HEK293T (cell line): ENCODE measurements at regions not wholly inside any gene's neighbourhood (a gene's known extent, or its start where the extent isn't known, plus 50 kb on each side); places are given as distances from the start of the nearest gene placed in this dataset.

Source experiments
- CTCF ChIA-PET: fragments of 350-600 bp; formaldehyde crosslinking; extraction: SDS; loops from one replicate; lab custom pipeline; 2021; ENCODE audit warnings: antibody characterized with exemption, inconsistent platforms; lab: Yijun Ruan, JAX
- POLR2A ChIA-PET: fragments of 350-600 bp; formaldehyde crosslinking; extraction: SDS; loops from one replicate; lab custom pipeline; 2020; ENCODE audit warnings: antibody characterized with exemption, inconsistent platforms; lab: Yijun Ruan, JAX
- DNase-seq: peaks from one replicate; pipeline ENCODE4 v3.0.0; 2012; ENCODE audit warnings: mixed read lengths; ENCODE audit errors: extremely low spot score
- ARNT ChIP-seq: fragments of 450-650 bp; IDR thresholded peaks from 2 replicates; pipeline ENCODE4 v1.6.1; 2017; ENCODE audit warnings: mild to moderate bottlenecking
- BHLHE40 ChIP-seq: fragments of 450-650 bp; IDR thresholded peaks from 2 replicates; pipeline ENCODE4 v1.6.1; 2016; ENCODE audit warnings: mild to moderate bottlenecking, moderate library complexity, borderline replicate concordance
- CTBP1 ChIP-seq: fragments of 450-650 bp; IDR thresholded peaks from 2 replicates; pipeline ENCODE4 v1.6.1; 2016; ENCODE audit warnings: borderline replicate concordance
- ELF4 ChIP-seq: fragments of 450-650 bp; IDR thresholded peaks from 2 replicates; pipeline ENCODE4 v1.6.1; 2017; ENCODE audit warnings: antibody characterized with exemption
- FOXA1 ChIP-seq: fragments of 450-650 bp; IDR thresholded peaks from 2 replicates; pipeline ENCODE4 v1.6.1; 2016; ENCODE audit warnings: mild to moderate bottlenecking
- FOXK2 ChIP-seq: fragments of 450-650 bp; IDR thresholded peaks from 2 replicates; pipeline ENCODE4 v1.6.1; 2016; ENCODE audit warnings: mild to moderate bottlenecking
- FOXM1 ChIP-seq: fragments of 450-650 bp; IDR thresholded peaks from 2 replicates; pipeline ENCODE4 v1.6.1; 2017; ENCODE audit warnings: mild to moderate bottlenecking, borderline replicate concordance
- HDGF ChIP-seq: fragments of 450-650 bp; IDR thresholded peaks from 2 replicates; pipeline ENCODE4 v1.6.1; 2017; ENCODE audit warnings: antibody characterized with exemption, borderline replicate concordance
- L3MBTL2 ChIP-seq: fragments of 450-650 bp; conservative IDR thresholded peaks from 2 replicates; pipeline ENCODE4 v1.6.1; 2016; ENCODE audit warnings: mild to moderate bottlenecking
- LEF1 ChIP-seq: fragments of 450-650 bp; IDR thresholded peaks from 2 replicates; pipeline ENCODE4 v1.6.1; 2017; ENCODE audit warnings: mild to moderate bottlenecking, borderline replicate concordance
- NFRKB ChIP-seq: fragments of 450-650 bp; IDR thresholded peaks from 2 replicates; pipeline ENCODE4 v1.6.1; 2016; ENCODE audit warnings: mild to moderate bottlenecking, moderate library complexity
- SP1 ChIP-seq: fragments of 450-650 bp; IDR thresholded peaks from 2 replicates; pipeline ENCODE4 v1.6.1; 2017
- SUZ12 ChIP-seq: fragments of 450-650 bp; IDR thresholded peaks from 2 replicates; pipeline ENCODE4 v1.6.1; 2016; ENCODE audit warnings: mild to moderate bottlenecking
- TARDBP ChIP-seq: fragments of 450-650 bp; IDR thresholded peaks from 2 replicates; pipeline ENCODE4 v1.6.1; 2016
- ZNF384 ChIP-seq: fragments of 450-650 bp; IDR thresholded peaks from 2 replicates; pipeline ENCODE4 v1.6.1; 2016
- TF ChIP-seq, protein P1 (sequence below): fragments of 450-650 bp; IDR thresholded peaks from 2 replicates; pipeline ENCODE4 v1.6.1; 2016

DNA sequence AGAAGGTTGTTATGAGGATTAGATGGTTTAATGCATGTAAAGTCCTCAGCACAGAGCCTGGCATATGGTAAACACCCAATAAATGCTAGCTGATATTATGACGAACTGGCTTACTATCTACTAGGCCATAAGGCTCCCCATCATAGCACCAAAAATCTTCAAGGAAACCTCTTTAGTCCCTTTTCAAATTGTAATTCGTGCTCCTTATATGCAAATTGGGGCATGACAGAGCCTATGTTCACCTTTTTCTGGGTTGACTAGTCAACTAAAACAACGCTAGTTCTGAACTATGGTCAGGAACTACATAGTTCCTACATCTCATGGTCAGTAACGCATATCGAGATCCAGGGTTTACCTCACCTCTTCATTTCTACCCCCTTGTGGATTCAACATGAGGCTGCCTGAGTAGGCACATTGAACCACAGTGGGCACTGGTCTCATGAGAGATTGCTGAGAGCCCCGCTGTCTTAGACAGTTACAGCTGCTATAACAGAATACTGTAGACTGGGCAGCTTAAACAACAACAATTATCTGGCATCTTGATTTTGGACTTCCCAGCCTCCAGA, 97.2 kb upstream of the TNFAIP3 start:
- TF ChIP-seq TARDBP (no peak), NFRKB (no peak), FOXA1 (no peak), ZNF384 (no peak), FOXM1 (no peak), ELF4 (no peak), ARNT (no peak), HDGF (no peak), SP1 (no peak), CTBP1 (no peak), BHLHE40 (no peak), SUZ12 (no peak), L3MBTL2 (no peak), LEF1 (no peak), FOXK2 (no peak)
- TF ChIP-seq, protein P1, sequence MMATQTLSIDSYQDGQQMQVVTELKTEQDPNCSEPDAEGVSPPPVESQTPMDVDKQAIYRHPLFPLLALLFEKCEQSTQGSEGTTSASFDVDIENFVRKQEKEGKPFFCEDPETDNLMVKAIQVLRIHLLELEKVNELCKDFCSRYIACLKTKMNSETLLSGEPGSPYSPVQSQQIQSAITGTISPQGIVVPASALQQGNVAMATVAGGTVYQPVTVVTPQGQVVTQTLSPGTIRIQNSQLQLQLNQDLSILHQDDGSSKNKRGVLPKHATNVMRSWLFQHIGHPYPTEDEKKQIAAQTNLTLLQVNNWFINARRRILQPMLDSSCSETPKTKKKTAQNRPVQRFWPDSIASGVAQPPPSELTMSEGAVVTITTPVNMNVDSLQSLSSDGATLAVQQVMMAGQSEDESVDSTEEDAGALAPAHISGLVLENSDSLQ, result no peak
- ChIA-PET CTCF (no interaction called here), POLR2A (no interaction called here)
- DNase-seq, result no peak

DNA sequence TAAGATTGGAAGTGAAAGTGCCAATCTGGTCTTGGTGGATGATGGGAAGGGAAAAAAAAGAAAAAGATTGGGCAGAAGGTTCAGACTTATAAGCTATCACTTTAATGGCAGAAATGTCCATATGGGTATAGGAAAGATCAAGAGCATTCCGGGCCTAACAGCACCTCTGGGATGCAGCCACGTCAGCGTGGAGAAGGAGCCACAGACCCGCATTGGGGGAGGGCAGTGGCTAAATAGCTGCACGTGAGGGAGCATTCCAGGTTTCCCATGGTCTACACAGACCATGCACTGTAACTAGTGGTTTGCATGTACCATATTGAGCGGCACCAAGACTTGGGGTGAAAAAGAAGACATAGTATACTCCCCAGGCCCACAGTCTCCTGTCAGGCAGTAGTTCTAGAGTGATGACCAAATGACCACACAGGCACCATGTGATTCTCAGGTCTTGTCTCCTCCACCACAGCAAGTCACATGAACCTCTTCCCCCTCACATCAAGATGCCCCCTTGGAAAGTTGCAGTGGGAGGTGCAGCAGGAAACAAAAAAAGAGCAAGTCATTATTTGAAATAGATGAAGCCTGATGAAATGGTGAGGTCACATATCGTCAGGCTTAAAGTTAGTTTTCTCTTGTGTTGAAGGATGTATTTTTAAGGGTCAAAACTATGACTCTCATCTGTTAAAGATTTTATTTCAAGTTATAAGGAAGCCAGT, 94.4 kb upstream of the TNFAIP3 start:
- DNase-seq, result no peak
- CTCF ChIA-PET, result no interaction called here
- TF ChIP-seq FOXA1 (no peak), CTBP1 (no peak), SUZ12 (no peak)
- POLR2A ChIA-PET, result no interaction called here

DNA sequence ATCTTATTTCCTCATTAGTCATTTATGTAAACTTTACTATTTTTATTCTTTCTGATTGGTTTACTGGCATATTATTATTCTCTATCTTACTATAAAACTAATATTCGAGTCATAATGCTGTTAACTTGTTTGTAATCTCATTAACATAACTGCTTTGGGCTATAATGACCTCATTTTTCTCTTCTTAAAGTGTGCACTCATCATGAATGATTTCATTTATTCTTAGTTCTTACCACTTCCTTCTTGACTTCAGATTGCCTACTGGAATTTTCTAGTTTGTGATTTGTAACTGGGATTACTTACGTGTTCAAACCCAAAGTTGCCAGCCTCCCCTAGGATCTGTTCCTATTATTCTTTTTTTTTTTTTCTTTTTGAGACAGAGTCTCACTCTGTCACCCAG, 91.8 kb upstream of the TNFAIP3 start:
- TF ChIP-seq ELF4, result no peak
- TF ChIP-seq CTBP1, result no peak
- TF ChIP-seq TARDBP, result no peak
- CTCF ChIA-PET, result no interaction called here
- POLR2A ChIA-PET, result no interaction called here
- DNase-seq, result no peak

DNA sequence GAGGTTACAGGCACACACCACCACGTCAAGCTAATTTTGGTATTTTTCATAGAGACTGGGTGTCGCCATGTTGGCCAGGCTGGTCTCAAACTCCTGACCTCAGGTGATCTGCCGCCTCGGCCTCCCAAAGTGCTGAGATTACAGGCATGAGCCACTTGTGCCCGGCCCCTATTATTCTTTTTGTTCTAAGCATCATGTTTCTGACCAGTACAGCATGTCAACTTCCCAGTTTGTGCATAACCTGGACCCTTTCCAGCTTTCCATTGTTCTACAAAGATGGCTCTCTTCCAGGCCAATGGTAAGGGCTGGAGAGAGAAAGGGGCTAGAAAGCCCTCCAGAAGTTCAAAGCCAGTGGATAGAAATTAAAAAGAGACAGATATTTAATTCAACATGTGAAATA, 91.3 kb upstream of the TNFAIP3 start:
- TF ChIP-seq BHLHE40 (no peak), HDGF (no peak), TARDBP (no peak), SP1 (no peak), CTBP1 (no peak)
- ChIA-PET POLR2A (no interaction called here), CTCF (no interaction called here)
- DNase-seq, result no peak

DNA sequence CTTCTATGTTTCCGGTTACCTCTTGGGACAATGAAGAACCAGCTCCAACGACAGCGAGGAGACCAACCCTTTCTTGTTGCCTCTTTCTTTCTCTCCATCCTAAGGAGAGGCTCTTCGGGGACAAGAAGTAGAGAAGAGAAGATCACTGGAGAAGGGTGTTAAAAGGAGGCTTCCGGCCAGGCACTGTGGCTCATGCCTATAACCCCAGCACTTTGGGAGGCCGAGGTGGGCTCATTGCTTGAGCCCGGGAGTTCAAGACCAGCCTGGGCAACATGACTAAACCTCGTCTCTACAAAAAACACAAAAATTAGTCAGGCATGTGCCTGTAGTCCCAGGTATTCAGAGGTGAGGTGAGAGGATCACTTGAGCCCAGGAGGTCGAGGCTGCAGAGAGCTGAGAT, 90.8 kb upstream of the TNFAIP3 start:
- DNase-seq, result no peak
- POLR2A ChIA-PET, result no interaction called here
- TF ChIP-seq FOXK2 (no peak), SP1 (no peak), TARDBP (no peak), FOXA1 (no peak), CTBP1 (no peak), FOXM1 (no peak), ARNT (no peak), ZNF384 (no peak), NFRKB (no peak), LEF1 (no peak), HDGF (no peak)
- TF ChIP-seq, protein P1, result no peak
- CTCF ChIA-PET, result no interaction called here

DNA sequence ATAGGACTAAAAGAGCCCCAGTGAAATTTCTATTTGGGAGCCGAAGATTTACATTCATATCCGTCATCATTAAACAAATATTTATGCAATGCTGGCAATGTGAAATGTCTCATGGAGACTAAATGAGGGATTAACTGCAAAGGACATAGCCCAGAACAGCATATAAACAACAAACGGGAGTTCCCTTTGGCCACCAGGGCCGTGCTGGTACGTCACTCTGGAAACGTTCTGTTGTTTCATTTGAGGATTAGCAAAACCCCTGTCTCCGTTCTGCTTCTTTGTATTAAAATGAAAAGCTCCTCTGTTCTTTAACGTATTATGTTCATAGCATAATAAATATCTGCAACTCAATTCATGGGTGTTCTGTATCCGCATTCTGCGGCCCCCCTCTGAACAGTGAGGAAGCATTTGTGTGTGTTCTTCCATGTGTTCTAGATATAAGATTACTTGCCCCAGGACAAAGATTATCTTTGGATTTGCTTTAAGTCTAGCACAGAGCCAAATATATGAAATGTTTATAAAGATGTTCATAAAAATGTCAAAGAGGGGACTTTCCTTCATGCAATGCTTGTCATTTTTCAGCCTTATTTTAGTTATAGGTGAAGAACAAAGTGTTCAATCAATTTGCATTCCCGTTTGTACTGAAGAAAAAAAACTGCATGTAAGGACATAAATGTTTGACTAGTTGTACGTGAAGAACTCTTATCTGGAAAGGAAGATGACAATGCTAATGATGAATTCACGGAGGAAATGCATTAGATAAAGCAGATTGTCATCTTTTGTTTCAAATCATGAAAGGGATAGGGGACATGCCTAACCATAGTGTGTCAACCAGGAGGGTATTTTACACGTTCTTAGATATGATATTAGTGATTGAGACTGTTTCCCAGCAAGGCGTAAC, 90.0 kb upstream of the TNFAIP3 start:
- ChIA-PET CTCF (interaction anchor here (1.2 kb wide), 1 partner anchor 22 kb away, joined by 4 read pairs; no protein-coding TSS in a partner anchor), POLR2A (no interaction called here)
- TF ChIP-seq SUZ12 (no peak), ELF4 (no peak), TARDBP (no peak), L3MBTL2 (no peak), HDGF (no peak)
- DNase-seq, result no peak

DNA sequence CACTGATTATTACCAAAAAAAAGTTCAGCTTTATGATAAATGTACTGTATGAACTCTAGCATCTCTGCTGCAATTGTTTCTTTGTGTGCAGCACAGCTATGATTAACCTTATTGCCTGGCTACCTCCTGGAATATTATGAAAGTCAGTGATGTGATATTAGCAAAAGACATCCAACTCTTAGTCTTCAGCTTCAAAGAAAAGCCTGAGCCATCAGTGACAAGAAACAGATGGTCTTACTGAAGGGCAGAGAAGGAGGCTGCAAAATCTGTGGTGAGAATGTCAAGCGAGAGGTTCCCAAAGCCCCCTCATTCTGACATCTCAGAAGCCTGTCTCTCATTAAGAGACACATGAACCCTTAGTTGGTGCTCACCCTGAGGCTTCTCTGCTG, 89.4 kb upstream of the TNFAIP3 start:
- DNase-seq, result no peak
- CTCF ChIA-PET, result interaction anchor here (1.2 kb wide), 1 partner anchor 22 kb away, joined by 4 read pairs; no protein-coding TSS in a partner anchor
- TF ChIP-seq CTBP1 (no peak), L3MBTL2 (no peak), BHLHE40 (no peak), LEF1 (no peak), ZNF384 (no peak), SP1 (no peak), FOXM1 (no peak), HDGF (no peak), SUZ12 (no peak), ARNT (no peak), TARDBP (no peak), ELF4 (no peak)
- POLR2A ChIA-PET, result no interaction called here
